HG03571 (cell line): ENCODE measurements at regions not wholly inside any gene's neighbourhood (a gene's known extent, or its start where the extent isn't known, plus 50 kb on each side); places are given as distances from the start of the nearest gene placed in this dataset.
"Not testable (repeated sequence)": the region's sequence is repeated elsewhere in the genome, so short reads cannot be mapped to it uniquely, and the experiment has no call there.

Experiments used
- ATAC-seq: cut with Tn5 transposase; IDR thresholded peaks from one replicate; pipeline ENCODE4 v1.9.1; 2021; ENCODE audit not compliant: unreplicated experiment

DNA sequence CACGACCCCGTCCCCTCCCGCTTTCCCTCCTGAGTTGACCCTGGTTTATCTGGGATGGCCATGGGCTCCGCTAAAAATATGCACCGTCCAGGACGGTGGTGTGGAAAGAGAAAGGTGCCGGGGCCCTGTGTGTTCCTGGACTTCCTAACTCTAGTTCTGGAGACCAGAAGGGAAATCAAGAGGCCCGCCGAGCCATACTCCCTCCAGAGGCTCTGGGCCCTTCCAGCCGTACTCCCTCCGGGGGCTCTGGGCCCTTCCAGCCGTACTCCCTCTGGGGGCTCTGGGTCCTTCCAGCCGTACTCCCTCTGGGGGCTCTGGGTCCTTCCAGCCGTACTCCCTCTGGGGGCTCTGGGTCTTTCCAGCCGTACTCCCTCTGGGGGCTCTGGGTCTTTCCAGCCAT is 168.5 kb downstream of the LAT start:
- not testable (repeated sequence) for ATAC-seq

DNA sequence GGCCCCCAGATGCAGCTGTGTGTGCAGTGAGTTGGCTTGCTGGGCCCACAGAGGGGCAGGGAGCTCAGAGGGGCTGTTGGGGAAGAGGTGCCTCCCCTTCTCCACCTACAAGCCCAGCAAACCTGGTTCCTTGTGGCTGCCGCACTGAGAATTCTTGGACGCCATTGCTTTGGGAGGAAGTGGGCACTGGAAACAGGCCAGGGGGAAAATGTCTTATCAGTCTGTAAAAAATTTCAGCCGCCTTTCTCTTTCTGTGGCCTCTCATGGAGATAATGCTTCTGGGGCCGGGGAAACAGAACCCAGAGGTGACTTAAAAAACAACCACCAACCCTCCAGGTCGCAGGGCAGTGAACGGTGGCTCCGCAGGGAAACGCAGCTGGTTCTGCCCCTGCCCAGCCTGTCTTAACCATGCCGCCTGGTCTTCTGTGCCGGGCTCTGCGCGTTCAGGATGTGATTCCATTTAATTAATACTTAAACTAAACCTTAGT is 167.7 kb downstream of the LAT start:
- not testable (repeated sequence) for ATAC-seq

DNA sequence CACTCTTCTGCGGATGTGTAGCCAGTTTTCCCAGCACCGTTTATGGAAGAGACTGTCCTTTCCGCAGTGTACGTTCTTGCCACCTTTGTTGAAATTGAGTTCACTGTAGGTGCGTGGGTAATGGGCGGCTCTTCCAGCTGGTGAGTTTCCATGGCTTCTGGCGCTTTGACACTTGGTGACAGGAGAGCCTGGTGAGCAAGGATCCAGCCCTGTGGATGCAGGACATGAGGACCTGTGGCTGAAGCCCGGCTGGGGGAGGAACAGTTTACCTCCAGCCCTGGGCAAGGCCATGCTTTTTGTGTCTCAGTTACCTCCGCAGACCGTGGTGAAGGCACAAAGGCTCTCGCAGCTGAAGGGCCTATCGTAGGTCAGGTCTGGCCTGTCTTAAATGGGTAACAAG is 166.5 kb downstream of the LAT start:
- no peak for ATAC-seq

DNA sequence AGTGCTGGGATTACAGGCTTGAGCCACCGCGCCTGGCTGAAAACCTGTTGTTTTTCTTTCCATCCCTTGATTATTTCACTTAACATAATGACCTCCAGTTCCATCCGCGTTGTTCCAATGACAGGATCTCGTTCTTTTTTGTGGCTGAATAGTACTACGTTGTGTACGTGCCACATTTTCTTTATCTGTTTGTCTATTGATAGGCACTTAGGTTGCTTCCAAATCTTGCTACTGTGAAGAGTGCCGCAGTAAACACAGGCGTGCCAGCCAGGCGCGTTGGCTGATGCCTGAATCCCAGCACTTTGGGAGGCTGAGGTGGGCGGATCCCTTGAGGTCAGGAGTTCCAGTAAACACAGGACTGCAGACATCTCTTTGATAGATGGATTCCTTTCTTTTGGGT is 165.1 kb downstream of the LAT start:
- not testable (repeated sequence) for ATAC-seq

DNA sequence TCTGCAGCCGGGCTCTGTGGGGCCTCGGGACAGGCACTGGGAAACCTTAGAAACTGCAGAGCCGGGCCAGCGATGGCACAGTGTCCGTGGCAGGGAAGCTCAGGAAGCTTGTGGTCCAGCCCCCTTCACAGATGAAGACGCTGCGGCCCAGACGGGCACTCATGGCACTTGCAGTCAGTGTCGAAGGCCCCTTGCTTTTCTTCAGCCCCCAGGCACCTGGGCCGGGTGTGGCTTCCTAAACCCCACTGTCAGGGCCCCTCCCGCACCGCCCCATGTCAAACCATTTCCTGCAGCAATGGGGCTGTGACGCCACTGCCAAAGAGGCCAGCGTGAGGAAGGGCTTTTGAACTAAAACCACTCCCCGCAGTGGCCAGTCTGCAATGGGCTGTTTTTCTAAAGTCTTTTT is 164.0 kb downstream of the LAT start:
- ATAC-seq = no peak

DNA sequence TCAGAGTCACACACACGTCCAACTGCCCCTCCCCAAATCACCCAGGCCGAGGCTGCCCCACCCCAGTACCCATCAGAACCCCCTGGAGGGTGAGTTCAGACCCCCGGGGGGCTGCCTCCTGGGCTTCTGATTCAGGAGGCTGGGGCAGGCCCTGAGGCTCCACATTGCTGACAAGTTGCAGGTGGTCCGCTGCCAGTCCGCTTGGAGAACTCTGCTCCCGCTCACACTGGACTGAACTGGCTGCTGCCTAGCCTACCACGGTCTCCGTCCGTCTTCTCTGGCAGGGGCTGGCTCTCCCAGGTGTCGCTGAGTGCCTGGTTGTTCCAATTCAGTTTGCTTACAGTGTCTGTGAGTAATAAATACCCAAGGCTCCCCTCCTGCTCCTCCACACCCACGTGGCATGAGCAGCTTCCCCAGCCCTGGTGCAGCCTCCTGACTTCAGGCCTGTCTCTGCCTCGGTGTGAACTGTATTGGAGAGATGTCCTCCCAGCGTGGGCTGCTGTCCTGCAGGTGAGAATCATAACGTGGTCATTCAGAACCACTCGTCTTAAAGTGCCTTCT is 163.4 kb downstream of the LAT start:
- ATAC-seq = no peak

DNA sequence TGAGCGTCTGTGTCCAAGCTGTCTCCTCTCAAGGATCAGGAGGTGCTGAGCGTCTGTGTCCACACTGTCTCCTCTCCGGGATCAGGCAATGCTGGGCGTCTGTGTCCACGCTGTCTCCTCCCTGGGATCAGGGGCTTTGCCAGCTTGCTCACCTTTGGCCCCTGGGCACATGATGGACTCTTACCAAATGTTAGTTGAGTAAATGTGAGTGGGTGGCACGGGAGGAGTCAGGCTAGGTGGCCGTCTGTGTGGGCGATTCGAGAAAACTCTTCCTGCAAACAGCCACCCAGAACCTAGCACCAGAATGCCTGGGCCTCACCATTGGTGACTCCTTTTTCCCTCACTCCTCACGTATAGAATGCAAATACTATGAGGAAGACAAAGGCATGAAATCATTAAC is 162.9 kb downstream of the LAT start:
- not testable (repeated sequence) for ATAC-seq

DNA sequence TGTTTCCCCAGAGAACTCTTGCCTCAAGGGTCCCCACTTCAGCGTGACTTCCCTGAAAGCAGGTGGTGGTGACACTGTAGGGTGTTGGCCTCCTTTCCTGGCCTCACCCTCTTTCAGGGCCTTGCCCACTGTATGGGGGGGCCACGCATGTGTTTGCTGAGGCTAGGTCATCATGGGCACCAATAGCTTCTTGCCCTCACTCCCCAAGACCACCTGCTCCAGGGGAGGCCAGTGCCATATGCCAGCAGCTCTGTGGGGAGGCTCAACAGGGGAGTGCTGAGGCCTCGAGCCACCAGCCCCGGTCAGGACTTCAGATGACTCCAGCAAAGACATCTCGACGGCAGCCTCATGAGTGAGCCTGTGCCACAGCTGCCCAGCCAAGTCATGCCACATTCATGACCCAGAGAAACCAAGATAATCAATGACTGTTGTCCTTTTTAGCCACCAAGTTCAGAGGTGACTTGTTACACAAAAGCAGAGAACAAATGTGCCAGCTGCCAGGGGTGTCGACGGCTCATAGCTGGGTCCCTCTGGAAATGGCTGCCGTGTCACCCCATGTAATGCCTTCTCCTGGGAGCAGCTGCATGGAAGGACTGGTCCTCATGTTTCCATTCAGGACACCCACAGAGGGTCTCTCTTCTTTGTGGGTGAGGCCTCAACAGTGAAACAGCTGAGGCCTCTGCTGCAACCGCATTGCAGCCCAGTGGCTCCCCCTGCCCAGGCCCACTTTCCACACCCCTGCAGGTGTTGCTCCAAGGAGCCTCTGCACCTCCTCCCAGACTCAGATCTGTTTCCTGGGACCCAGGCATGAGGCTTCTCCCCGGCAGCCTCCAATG is 162.2 kb downstream of the LAT start:
- not testable (repeated sequence) for ATAC-seq

DNA sequence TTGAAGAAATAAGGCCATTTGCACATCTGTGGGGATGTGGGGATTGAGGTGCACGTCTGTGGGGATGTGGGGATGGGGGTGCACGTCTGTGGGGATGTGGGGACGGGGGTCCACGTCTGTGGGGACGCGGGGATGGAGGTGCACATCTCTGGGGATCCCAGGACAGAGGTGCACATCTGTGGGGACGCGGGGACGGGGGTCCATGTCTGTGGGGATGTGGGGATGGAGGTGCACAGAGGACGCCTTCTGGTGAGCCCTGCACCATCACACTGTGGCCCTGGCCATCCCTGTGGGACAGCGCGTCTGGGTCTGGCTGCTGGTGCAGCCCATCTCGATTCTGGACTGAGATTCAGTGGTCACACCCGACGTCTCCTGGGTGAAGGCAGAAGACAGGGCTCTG is 161.4 kb downstream of the LAT start:
- ATAC-seq = no peak

DNA sequence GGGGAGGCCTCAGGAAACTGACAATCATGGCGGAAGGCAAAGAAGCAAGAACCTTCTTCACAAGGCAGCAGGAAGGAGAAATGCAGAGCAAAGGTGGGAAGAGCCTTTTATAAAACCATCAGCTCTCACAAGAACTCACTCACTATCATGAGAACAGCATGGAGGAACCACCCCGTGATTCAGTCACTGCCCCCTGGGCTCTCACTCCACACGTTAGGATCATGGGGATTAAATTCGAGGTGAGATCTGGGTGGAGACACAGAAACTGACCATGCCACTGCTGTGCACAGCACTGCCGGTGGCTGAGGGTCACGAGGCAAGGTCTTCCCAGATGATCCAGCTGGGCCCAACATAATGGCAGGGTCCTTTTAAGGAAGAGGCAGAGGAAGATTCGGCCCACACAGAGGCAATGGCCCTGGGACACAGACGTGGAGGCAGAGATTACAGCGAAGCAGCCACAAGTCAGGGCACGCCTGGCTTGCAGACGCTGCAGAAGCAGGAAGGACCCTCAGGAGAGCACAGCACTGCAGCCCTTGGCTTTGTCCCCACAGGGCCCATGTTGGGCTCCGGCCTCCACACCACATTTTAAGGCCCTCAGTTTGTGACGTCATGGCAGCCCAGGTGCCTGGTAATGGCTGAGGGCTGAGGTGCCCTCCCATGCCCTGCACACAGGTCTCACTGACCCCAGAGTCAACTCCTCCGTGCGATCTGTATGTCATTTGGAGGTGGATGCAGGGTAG is 160.8 kb downstream of the LAT start:
- not testable (repeated sequence) for ATAC-seq

DNA sequence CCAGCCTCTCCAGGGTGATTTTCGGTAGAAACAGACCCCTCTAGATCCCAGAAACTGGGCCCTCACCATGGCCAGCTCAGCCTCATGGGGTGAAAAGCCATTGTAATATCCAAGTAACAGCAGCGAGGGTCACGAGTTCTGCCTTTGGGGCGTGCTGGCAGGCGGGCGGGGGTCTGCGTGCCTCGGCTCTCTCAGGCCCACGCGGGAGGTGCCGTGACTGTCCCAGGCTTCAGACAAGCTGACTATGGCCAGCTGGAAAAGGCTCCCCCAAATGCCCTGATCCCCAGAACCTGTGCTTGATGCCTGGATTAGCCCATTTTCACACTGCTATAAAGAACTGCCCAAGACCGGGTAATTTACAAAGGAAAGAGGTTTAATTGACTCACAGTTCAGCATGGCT is 160.2 kb downstream of the LAT start:
- not testable (repeated sequence) for ATAC-seq

DNA sequence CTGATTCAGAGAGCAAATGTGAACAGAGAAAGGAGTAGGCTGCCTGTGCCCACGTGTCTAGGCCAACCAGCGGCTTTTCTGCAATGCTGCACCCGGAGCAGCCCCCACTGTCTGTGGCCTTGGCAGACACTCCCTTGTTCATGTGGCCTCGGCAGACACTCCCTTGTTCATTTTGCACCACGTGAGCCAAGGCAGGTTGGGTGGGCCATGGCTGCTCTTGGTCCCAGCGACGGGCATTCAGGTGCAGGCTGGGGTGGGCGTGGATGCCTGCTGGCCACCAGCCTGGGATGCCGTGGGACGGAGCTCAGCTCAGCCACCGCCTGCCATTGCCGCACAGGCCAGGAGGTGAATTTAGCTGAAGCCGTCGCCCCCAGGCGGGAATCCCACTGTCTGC is 159.8 kb downstream of the LAT start:
- ATAC-seq = not testable (repeated sequence)

DNA sequence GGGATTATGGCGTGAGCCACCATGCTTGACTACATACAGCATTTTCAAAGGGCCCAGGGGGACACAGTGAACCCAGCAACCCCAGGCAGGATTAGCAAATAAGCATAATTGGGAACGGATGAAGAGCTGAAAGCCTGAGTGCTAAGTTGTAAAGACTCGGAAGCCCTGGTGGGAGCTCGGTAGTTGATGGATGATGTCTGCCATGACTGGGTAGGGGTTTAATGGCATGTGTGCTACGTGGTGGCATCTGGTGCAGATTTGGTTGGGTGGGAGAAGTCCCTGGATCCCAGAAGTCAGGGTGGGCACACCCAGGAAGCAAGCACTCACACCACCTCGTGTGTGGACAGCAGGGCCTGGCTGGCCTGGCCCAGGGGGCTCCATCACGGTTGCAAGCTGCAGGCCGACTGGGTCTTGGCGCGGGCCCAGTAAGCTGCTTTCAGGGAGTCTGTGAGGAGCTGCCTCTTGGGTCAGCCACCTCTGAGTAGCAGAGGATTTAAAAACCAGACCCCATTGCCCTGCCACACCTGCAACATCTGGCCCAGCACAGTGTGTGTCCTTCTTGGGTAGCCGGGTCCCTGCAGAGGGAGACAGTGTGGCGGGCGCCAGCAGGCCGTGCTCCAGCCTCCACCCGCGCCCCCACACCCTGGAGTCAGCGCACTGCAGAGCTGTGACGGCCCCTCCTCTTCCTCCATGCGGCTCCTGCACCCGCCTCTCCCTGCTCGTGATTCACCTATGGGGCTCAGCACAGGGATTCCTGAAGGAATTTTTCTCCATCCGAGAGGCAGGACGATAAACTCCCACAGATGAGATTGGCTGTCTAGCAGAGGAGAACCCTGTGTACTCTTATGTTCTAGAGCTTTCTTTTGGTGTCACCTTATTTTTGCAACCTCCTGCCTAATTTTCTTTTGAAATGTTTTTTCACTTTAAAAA is 159.2 kb downstream of the LAT start:
- ATAC-seq = not testable (repeated sequence)

DNA sequence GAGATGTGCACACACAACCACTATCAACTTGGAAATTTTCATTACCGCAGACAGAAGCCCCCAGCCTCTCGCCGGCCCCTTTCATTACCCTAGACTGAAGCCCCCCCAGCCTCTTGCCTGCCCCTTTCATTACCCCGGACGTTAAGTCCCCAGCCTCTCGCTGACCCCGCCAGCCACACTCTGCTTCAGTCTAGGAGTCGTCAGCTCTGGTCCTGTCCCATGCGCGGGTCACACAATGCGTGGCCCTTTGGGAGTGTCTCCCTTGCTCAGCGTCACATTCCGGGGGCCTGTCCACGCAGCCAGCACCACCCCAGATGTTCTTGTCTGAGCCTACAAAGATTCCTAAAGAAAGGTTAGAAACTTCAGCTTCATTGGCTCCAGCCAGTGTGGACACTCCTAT is 157.7 kb downstream of the LAT start:
- ATAC-seq = not testable (repeated sequence)

DNA sequence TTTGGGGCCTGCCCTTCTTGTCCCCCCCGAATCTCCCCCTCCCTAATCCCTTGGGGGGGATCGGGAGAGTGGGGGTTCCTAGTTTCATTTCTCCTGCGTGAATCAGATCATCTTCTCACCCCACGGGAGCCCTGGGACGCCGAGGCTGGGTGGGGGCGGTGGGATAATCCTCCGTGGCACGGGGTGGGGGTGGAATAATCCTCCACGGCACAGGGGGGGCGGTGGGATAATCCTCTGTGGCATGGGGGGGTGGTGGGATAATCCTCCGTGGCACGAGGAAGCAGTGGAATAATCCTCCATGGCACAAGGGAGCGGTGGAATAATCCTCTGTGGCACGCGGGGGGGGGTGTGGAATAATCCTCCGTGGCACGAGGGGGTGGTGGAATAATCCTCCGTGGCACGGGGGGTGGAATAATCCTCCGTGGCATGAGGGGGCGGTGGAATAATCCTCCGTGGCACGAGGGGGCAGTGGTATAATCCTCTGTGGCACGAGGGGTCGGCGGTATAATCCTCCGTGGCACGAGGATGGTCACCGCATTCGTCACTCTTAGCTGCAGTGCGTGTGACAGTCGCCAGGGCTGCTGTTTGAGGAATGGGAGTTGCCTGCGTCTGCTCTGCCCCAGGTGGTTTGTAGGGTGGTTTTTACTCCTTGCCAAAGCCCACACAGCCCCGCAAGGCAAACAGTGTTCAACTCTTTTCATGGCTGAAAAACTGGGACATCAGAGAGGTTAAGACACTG is 156.9 kb downstream of the LAT start:
- ATAC-seq = no peak

DNA sequence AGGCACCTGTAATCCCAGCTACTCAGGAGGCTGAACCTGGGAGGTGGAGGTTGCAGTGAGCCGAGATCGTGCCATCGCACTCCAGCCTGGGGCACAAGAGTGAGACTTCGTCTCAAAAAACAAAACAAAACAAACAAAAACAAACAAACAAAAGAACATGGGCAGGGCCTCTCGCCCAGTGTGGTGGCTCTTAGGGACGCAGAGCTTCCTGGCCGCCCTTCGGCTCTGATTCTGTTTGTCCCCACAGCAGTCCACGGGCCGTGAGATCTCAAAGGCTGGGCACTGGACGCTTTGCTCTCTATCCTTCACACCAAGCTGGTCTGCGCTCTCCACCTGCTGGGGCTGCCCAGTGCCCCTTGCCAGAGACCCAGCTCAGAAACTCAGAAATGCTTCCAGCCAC is 156.3 kb downstream of the LAT start:
- ATAC-seq = not testable (repeated sequence)

DNA sequence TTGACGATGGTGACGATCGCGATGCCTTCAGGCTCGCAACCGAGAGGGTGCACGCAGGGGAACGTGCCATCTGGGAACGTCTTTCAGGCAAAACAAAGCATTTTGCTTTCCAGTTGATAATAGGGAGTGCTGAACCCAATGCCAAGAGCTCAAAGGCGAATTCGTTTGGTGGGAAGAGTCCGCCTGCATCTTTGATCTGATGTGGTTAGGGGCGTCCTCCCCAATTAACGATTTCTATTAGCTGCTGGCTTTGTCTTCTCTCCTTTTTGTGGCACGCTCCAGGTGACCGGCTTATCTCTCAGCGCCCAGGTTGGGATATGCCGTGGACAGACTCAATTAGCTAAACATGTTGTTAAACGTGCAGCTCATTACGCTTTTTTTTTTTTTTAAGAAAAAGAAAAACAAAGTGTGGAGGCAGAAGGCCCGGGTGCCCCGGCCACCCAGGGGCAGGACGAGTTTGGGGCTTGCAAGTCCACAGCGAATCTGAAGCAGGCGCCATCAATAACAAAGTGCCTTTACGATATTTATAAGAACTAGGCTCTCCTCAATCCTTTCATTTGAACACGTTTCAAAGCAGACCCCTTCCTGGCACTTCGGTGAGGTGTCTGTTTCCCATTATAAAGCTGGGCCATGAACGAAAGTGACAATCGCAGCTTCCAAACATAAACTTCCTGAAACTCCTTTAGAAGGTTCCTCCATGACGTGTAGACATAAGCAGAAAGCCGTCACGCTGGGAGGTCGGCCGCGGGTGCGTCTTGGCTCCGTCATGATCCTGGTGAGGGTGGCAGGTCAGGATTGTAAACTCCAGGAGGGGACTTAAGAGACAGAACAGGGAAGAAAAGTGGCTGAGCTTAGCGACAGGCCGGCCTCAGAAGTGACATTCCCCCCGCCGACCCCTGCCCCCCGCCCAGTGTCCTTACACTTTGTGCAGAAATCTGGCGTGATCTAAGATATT is 155.3 kb downstream of the LAT start:
- not testable (repeated sequence) for ATAC-seq

DNA sequence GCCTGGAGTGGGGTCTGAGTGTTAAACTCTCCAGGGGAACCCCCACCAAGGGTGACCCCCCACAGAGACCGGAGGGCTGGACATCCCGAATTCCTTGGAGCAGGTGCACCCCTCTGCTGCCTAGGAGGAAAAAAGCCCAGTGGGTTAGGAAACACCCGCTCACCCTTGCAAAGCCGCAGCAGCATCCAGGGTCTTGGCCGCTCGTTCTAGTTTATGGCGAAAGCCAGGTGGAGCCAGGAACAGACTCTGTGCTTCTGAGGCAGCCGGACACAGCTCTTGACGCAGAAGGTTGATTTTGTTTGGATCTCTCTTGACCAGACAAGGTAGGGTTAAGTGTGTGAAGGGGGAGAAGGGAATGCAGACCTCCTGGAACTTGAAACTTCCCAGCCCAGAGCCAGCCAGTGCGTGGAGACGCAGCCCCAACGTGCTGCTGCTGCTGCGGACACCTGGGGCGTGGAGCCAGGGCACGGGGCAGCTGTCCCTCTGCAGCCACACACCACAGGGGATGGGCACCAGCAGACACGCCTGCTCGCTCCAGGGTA is 154.5 kb downstream of the LAT start:
- no peak for ATAC-seq

DNA sequence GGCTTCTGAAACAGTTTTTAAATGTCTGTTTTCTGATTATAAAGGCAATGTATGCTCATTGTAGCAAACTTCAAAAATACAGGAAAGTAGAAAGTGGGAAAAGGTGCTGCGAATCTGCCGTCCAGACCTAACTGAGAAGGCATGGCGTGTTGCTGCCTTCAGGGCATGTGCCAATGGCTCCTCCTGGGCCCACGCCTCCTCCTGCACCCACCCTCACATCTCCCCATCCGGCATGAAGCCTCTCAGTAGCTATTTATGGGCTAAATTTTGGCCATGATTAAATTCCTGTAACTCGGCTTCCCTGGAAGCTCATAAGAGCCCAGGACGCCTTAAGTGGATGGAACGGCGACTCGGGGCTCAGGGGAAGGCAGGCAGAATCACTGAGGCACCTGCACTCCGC is 153.8 kb downstream of the LAT start:
- not testable (repeated sequence) for ATAC-seq
